ENCODE measurements at regions not wholly inside any gene's neighbourhood (a gene's known extent, or its start where the extent isn't known, plus 50 kb on each side); places are given as distances from the start of the nearest gene placed in this dataset.

- Histone ChIP-seq H3K9ac (ENCODE audit: low read depth in 1 of 2, low read length in 2 of 2) (no peak overlapping the region), H3K36me3 (ENCODE audit: control insufficient read depth in 4 of 4, insufficient read depth in 3 of 4, low read depth in 1 of 4, low read length in 3 of 4) (no peaks in the 10 kb centered on the region), H3K27me3 (ENCODE audit: control insufficient read depth in 4 of 4, insufficient read depth in 4 of 4, low read length in 3 of 4) (no peaks in the 10 kb centered on the region), H3K4me3 (ENCODE audit: low read depth in 1 of 3, low read length in 3 of 3) (no peak overlapping the region), H3K27ac (ENCODE audit: low read depth in 1 of 2, low read length in 2 of 2) (no peak overlapping the region), H3K4me1 (ENCODE audit: control insufficient read depth in 4 of 4, insufficient read depth in 4 of 4, low read length in 3 of 4) (no peaks in the 10 kb centered on the region), H3K9me3 (ENCODE audit: control insufficient read depth in 4 of 4, low read length in 3 of 4) (no peaks in the 10 kb centered on the region)
- 84% methylated on average over 4 of the region's 4 CpGs for WGBS
- TF ChIP-seq NR2F2 (IDR thresholded peaks at IDR 0.05) (no peak), HNF4G (IDR thresholded peaks at IDR 0.05) (no peak), SP1 (IDR thresholded peaks at IDR 0.05) (no peak), GABPA (IDR thresholded peaks at IDR 0.05 in 1 of 2, conservative IDR thresholded peaks at IDR 0.05 in 1 of 2) (no peak), ATF3 (IDR thresholded peaks at IDR 0.05) (no peak), REST (IDR thresholded peaks at IDR 0.05) (no peak), YY1 (IDR thresholded peaks at IDR 0.05) (no peak), RXRA (IDR thresholded peaks at IDR 0.05) (no peak), ZBTB33 (IDR thresholded peaks at IDR 0.05) (no peak), TAF1 (conservative IDR thresholded peaks at IDR 0.05) (no peak), CTCF (IDR thresholded peaks at IDR 0.05; ENCODE audit: low read depth, low read length, missing input control) (no peak), RAD21 (IDR thresholded peaks at IDR 0.05) (no peak), HNF4A (conservative IDR thresholded peaks at IDR 0.05) (no peak), FOXA1 (IDR thresholded peaks at IDR 0.05) (no peak), JUND (IDR thresholded peaks at IDR 0.05) (no peak), FOXA2 (IDR thresholded peaks at IDR 0.05) (no peak), MAX (IDR thresholded peaks at IDR 0.05) (no peak)
- DNase-seq (ENCODE audit: low spot score): no peak
Measured at GRCh38 chr9:108436448-108436847, 419.3 kb downstream of the ACTL7B start.

- no peak overlapping the region for H3K27ac ChIP-seq (ENCODE audit: low read depth in 1 of 2, low read length in 2 of 2)
- 79% methylated on average over 2 of the region's 2 CpGs for WGBS
- H3K36me3 ChIP-seq (ENCODE audit: control insufficient read depth in 4 of 4, insufficient read depth in 3 of 4, low read depth in 1 of 4, low read length in 3 of 4): no peaks in the 10 kb centered on the region
- H3K4me1 ChIP-seq (ENCODE audit: control insufficient read depth in 4 of 4, insufficient read depth in 4 of 4, low read length in 3 of 4): no peaks in the 10 kb centered on the region
- no peaks in the 10 kb centered on the region for H3K27me3 ChIP-seq (ENCODE audit: control insufficient read depth in 4 of 4, insufficient read depth in 4 of 4, low read length in 3 of 4)
- TF ChIP-seq RXRA (IDR thresholded peaks at IDR 0.05) (no peak), ATF3 (IDR thresholded peaks at IDR 0.05) (no peak), CTCF (IDR thresholded peaks at IDR 0.05; ENCODE audit: low read depth, low read length, missing input control) (no peak), HNF4A (conservative IDR thresholded peaks at IDR 0.05) (no peak), SP1 (IDR thresholded peaks at IDR 0.05) (no peak), FOXA1 (IDR thresholded peaks at IDR 0.05) (no peak), YY1 (IDR thresholded peaks at IDR 0.05) (no peak), EGR1 (IDR thresholded peaks at IDR 0.05; ENCODE audit: low read depth in 2 of 2) (no peak), ZBTB33 (IDR thresholded peaks at IDR 0.05) (no peak), GABPA (IDR thresholded peaks at IDR 0.05 in 1 of 2, conservative IDR thresholded peaks at IDR 0.05 in 1 of 2) (no peak)
- H3K9me3 ChIP-seq (ENCODE audit: control insufficient read depth in 4 of 4, low read length in 3 of 4): peaks cover 0 to 7% (median 0%) of the 10 kb centered on the region in 4 donors
- no peak overlapping the region for H3K9ac ChIP-seq (ENCODE audit: low read depth in 1 of 2, low read length in 2 of 2)
- no peak for DNase-seq (ENCODE audit: low spot score)
- H3K4me3 ChIP-seq (ENCODE audit: low read depth in 1 of 3, low read length in 3 of 3): no peak overlapping the region
Measured at GRCh38 chr9:108434502-108434901, 421.3 kb downstream of the ACTL7B start.
